ENCODE measurements at regions not wholly inside any gene's neighbourhood (a gene's known extent, or its start where the extent isn't known, plus 50 kb on each side); places are given as distances from the start of the nearest gene placed in this dataset.

DNA sequence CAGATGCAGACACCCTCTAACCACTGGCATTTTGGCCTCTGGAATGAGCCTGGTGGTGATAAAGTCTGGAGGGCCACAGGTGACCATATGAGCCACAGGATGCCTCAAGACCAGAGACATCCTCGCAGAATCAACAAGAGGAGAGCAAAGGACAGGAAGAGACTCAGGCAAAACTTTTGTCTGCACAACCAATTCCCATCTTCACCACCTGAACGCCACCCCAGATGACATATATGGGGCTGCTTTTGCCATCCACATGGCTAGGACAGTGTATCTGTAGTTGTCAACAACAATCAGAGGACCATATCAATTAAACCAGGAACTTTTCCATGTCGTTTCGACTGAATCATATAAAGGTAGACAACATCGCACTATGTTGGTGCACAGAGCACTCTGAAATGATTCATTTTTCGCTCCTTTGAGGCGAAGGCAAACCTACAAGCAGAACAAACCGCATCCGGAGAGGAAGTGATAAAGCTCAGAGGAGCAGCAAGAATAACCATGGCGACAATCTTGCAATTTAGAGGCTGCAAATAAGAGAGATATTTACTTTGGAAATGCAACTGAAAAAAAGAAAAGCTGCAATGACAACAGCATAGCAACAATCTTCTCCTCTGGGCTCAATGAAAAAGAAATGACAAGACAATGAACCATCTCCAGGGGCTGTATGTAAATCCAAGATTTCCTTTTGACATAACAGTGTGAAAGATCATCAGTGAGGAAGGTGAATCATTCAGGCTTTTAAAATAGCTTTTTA is 204.5 kb downstream of the ARL4C start:
- no peaks in the 10 kb centered on the region for H3K9me3 ChIP-seq (ENCODE audit: insufficient read depth, low read depth, low read length)
- H3K36me3 ChIP-seq (ENCODE audit: insufficient read depth, low read length): no peaks in the 10 kb centered on the region
- H3K27ac ChIP-seq (ENCODE audit: low read depth, low read length): no peak overlapping the region
- no peaks in the 10 kb centered on the region; the same call in 1 of the 2 replicates for H3K4me1 ChIP-seq (ENCODE audit: insufficient read depth, low read length)
- 89% methylated on average over 10 of the region's 10 CpGs for WGBS
- no peaks in the 10 kb centered on the region for H3K27me3 ChIP-seq (ENCODE audit: insufficient read depth, low read length)
- H3K9ac ChIP-seq (ENCODE audit: low read depth, low read length): no peak overlapping the region
- no peak overlapping the region for H3K4me3 ChIP-seq (ENCODE audit: low read length)

DNA sequence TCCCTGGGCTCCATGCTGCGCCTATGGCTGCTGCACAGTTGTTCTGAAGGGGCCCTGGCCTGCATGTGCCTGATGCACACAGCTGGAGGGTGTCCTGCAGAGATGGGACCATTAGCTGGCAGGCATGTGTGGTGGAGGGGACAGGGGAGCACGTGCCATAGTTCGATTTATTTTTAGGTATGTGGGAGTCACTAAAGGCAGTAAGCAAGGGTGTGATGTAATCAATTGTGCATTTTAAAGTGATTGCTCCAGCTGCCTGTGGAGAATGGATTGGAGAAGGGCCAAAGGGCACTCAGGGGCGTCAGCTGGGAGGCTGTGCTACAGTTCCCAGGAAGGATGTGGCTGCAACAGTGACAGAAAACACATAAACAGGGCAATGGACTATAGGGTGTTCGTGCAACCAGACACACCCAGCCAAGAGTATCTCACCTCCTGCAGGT is 205.1 kb downstream of the ARL4C start:
- Histone ChIP-seq H3K4me1 (ENCODE audit: insufficient read depth, low read length) (no peaks in the 10 kb centered on the region; the same call in 1 of the 2 replicates), H3K9me3 (ENCODE audit: insufficient read depth, low read depth, low read length) (no peaks in the 10 kb centered on the region)

DNA sequence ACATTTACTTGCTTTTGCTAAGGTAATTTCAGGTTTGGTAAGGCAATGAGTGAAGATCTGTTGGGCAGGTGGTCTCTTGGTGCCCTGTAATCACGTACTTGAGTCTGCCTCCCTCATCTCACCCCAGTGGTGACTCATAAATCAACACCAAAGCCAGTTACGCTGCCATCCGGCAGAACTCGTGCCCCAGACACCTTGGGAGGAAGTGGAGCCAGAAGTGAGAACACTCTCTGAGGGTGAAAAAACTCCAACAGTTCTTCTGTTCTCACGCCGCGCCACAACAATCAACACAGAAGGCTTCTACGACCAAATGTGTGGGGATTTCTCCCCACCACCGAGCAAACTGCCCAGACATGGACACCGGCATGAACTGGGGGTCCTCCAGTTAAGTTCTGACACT is 206.2 kb downstream of the ARL4C start:
- H3K27me3 ChIP-seq (ENCODE audit: insufficient read depth, low read length): no peaks in the 10 kb centered on the region
- H3K36me3 ChIP-seq (ENCODE audit: insufficient read depth, low read length): no peaks in the 10 kb centered on the region
- 91% methylated on average over 9 of the region's 10 CpGs for WGBS
- H3K27ac ChIP-seq (ENCODE audit: low read depth, low read length): no peak overlapping the region
- no peaks in the 10 kb centered on the region; the same call in 1 of the 2 replicates for H3K4me1 ChIP-seq (ENCODE audit: insufficient read depth, low read length)
- H3K4me3 ChIP-seq (ENCODE audit: low read length): no peak overlapping the region
- H3K9ac ChIP-seq (ENCODE audit: low read depth, low read length): no peak overlapping the region
- no peaks in the 10 kb centered on the region for H3K9me3 ChIP-seq (ENCODE audit: insufficient read depth, low read depth, low read length)

More for the DNA sequence above, 205.1 kb downstream of the ARL4C start:
- H3K27me3 ChIP-seq (ENCODE audit: insufficient read depth, low read length): no peaks in the 10 kb centered on the region
- H3K36me3 ChIP-seq (ENCODE audit: insufficient read depth, low read length): no peaks in the 10 kb centered on the region
- WGBS: 86% methylated on average over 5 of the region's 5 CpGs
- H3K9ac ChIP-seq (ENCODE audit: low read depth, low read length): no peak overlapping the region
- H3K4me3 ChIP-seq (ENCODE audit: low read length): no peak overlapping the region
- H3K27ac ChIP-seq (ENCODE audit: low read depth, low read length): no peak overlapping the region

- H3K4me3 ChIP-seq (ENCODE audit: low read length): no peak overlapping the region
- H3K27me3 ChIP-seq (ENCODE audit: insufficient read depth, low read length): no peaks in the 10 kb centered on the region
- H3K36me3 ChIP-seq (ENCODE audit: insufficient read depth, low read length): no peaks in the 10 kb centered on the region
- H3K4me1 ChIP-seq (ENCODE audit: insufficient read depth, low read length): no peaks in the 10 kb centered on the region; the same call in 1 of the 2 replicates
- H3K27ac ChIP-seq (ENCODE audit: low read depth, low read length): no peak overlapping the region
- no peak overlapping the region for H3K9ac ChIP-seq (ENCODE audit: low read depth, low read length)
- WGBS: 86% methylated on average over 3 of the region's 3 CpGs
- no peaks in the 10 kb centered on the region for H3K9me3 ChIP-seq (ENCODE audit: insufficient read depth, low read depth, low read length)
Measured at GRCh38 chr2:234289834-234290590, 206.9 kb downstream of the ARL4C start.

DNA sequence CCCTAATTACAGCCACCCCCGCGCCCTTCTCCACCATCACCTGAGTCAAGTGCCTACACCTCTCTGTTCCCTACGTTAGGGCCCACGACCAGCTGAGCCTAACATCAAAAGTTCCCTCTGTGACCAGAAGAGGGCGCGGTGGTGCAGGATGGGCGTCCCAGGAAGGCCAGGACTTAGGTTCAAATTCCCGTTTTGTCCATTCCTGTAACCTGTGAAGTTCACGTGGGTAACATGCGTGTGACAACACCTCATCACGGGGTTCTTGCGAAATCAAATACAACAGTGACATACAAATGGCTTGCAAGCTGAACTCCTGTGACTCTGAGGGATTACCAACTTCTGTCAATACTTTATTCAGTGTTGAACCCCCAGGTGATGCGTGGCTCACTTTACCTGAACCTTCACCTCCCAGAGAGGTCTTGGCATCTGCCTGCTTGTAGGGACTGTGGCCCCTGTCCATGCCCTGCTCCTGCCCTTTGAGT is 207.9 kb downstream of the ARL4C start:
- Histone ChIP-seq H3K27me3 (ENCODE audit: insufficient read depth, low read length) (no peaks in the 10 kb centered on the region), H3K9ac (ENCODE audit: low read depth, low read length) (no peak overlapping the region), H3K9me3 (ENCODE audit: insufficient read depth, low read depth, low read length) (no peaks in the 10 kb centered on the region), H3K36me3 (ENCODE audit: insufficient read depth, low read length) (no peaks in the 10 kb centered on the region), H3K4me3 (ENCODE audit: low read length) (no peak overlapping the region), H3K27ac (ENCODE audit: low read depth, low read length) (no peak overlapping the region), H3K4me1 (ENCODE audit: insufficient read depth, low read length) (no peaks in the 10 kb centered on the region; the same call in 1 of the 2 replicates)
- WGBS: 35% methylated on average over 13 of the region's 13 CpGs

DNA sequence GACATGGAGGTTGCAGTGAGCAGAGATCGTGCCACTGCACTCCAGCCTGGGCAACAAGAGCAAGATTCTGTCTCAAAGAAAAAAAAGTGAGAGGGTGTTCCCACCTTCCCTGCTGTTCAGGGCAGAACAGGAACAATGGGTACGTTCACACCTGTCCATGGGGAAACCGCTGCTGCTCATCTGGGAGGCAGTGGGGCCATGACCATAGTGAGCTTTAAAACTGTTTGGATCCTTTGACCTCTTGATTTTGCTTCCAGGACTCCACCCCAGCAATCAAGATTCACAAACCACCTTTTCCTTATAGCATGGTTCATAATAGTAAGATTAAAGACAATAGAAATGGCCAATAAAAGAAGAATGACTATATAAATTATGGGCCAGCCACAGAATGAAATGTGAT is 209.2 kb downstream of the ARL4C start:
- 82% methylated on average over 3 of the region's 3 CpGs for WGBS

GRCh38 chr2:234286956-234287355 is 209.9 kb downstream of the ARL4C start:
- H3K4me1 ChIP-seq (ENCODE audit: insufficient read depth, low read length): no peaks in the 10 kb centered on the region; the same call in 1 of the 2 replicates

More for the DNA sequence above, 209.2 kb downstream of the ARL4C start:
- no peaks in the 10 kb centered on the region; the same call in 1 of the 2 replicates for H3K4me1 ChIP-seq (ENCODE audit: insufficient read depth, low read length)
- H3K27ac ChIP-seq (ENCODE audit: low read depth, low read length): no peak overlapping the region
- H3K4me3 ChIP-seq (ENCODE audit: low read length): no peak overlapping the region
- H3K9ac ChIP-seq (ENCODE audit: low read depth, low read length): no peak overlapping the region
- no peaks in the 10 kb centered on the region for H3K36me3 ChIP-seq (ENCODE audit: insufficient read depth, low read length)
- H3K9me3 ChIP-seq (ENCODE audit: insufficient read depth, low read depth, low read length): no peaks in the 10 kb centered on the region
- no peaks in the 10 kb centered on the region for H3K27me3 ChIP-seq (ENCODE audit: insufficient read depth, low read length)

GRCh38 chr2:234286118-234286598 is 210.7 kb downstream of the ARL4C start:
- no peak overlapping the region for H3K9ac ChIP-seq (ENCODE audit: low read depth, low read length)
- H3K9me3 ChIP-seq (ENCODE audit: insufficient read depth, low read depth, low read length): no peaks in the 10 kb centered on the region
- H3K4me1 ChIP-seq (ENCODE audit: insufficient read depth, low read length): no peaks in the 10 kb centered on the region
- no peak overlapping the region for H3K4me3 ChIP-seq (ENCODE audit: low read length)
- 90% methylated on average over 8 of the region's 8 CpGs for WGBS
- H3K36me3 ChIP-seq (ENCODE audit: insufficient read depth, low read length): no peaks in the 10 kb centered on the region
- no peak overlapping the region for H3K27ac ChIP-seq (ENCODE audit: low read depth, low read length)
- no peaks in the 10 kb centered on the region for H3K27me3 ChIP-seq (ENCODE audit: insufficient read depth, low read length)

More at GRCh38 chr2:234286956-234287355, 209.9 kb downstream of the ARL4C start:
- H3K4me3 ChIP-seq (ENCODE audit: low read length): no peak overlapping the region
- 78% methylated on average over 4 of the region's 4 CpGs for WGBS
- H3K27me3 ChIP-seq (ENCODE audit: insufficient read depth, low read length): no peaks in the 10 kb centered on the region
- H3K36me3 ChIP-seq (ENCODE audit: insufficient read depth, low read length): no peaks in the 10 kb centered on the region
- no peak overlapping the region for H3K9ac ChIP-seq (ENCODE audit: low read depth, low read length)
- H3K9me3 ChIP-seq (ENCODE audit: insufficient read depth, low read depth, low read length): no peaks in the 10 kb centered on the region
- no peak overlapping the region for H3K27ac ChIP-seq (ENCODE audit: low read depth, low read length)

DNA sequence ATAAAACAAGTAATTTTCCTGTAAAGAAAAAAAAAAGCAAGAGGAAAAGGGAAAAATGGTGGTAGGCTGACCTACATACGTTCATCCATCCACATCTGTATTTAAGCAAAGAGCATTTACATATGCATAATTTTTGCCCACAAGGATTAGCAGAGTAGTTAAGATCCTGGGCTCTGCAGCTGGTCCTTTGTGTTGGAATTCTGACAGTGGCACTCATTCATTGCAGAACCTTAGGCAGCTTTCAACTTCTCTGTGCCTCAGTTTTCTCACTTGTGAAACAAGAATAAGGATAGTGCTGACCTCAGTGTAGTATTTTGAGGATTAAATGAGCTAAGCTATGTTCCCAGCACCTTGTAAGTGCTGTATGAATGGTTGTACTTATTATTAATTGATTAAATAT is 211.3 kb downstream of the ARL4C start:
- H3K9me3 ChIP-seq (ENCODE audit: insufficient read depth, low read depth, low read length): no peaks in the 10 kb centered on the region
- WGBS: no CpG with 5 or more reads among the region's 1 CpG
- H3K27ac ChIP-seq (ENCODE audit: low read depth, low read length): no peak overlapping the region

DNA sequence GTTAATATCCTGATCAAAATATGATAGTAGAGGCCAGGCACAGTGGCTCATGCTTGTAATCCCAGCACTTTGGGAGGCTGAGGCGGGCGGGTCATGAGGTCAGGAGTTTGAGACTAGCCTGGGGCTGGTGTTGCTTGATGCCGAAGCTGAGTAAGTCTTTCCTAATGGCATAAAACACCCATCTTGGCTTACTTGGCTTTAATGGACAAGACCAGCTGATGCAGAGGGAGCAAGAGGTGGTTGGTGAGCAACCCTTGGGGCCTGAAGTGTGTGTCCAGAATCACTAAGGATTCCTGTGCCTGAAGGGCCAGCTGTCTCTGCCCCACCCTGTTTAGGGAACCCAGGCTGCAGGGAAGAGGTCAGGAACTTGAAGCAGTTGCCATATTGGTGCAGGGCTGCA is 217.2 kb downstream of the ARL4C start:
- Histone ChIP-seq H3K4me3 (ENCODE audit: low read length) (no peak overlapping the region), H3K9ac (ENCODE audit: low read depth, low read length) (no peak overlapping the region), H3K36me3 (ENCODE audit: insufficient read depth, low read length) (no peaks in the 10 kb centered on the region), H3K27me3 (ENCODE audit: insufficient read depth, low read length) (no peaks in the 10 kb centered on the region), H3K9me3 (ENCODE audit: insufficient read depth, low read depth, low read length) (0 out of 2 replicates have a peak, but pooled peaks cover 6% of the 10 kb centered on the region), H3K27ac (ENCODE audit: low read depth, low read length) (no peak overlapping the region), H3K4me1 (ENCODE audit: insufficient read depth, low read length) (no peaks in the 10 kb centered on the region)
- 64% methylated on average over 3 of the region's 3 CpGs for WGBS

More for the DNA sequence above, 211.3 kb downstream of the ARL4C start:
- no peaks in the 10 kb centered on the region for H3K27me3 ChIP-seq (ENCODE audit: insufficient read depth, low read length)
- no peaks in the 10 kb centered on the region for H3K36me3 ChIP-seq (ENCODE audit: insufficient read depth, low read length)
- H3K4me1 ChIP-seq (ENCODE audit: insufficient read depth, low read length): no peaks in the 10 kb centered on the region
- H3K4me3 ChIP-seq (ENCODE audit: low read length): no peak overlapping the region
- H3K9ac ChIP-seq (ENCODE audit: low read depth, low read length): no peak overlapping the region
